Left hindlimb (tissue), 1 donor: ENCODE measurements at regions not wholly inside any gene's neighbourhood (a gene's known extent, or its start where the extent isn't known, plus 50 kb on each side); places are given as distances from the start of the nearest gene placed in this dataset.
"Not testable (repeated sequence)": the region's sequence is repeated elsewhere in the genome, so short reads cannot be mapped to it uniquely, and the experiment has no call there.

Experiments
- DNase-seq: peaks from one replicate; pipeline ENCODE4 v3.0.0-alpha.2; 2018

- DNase-seq = no peak
Measured at GRCh38 chr12:58009405-58010195, 68.2 kb downstream of the ATP23 start.

DNA sequence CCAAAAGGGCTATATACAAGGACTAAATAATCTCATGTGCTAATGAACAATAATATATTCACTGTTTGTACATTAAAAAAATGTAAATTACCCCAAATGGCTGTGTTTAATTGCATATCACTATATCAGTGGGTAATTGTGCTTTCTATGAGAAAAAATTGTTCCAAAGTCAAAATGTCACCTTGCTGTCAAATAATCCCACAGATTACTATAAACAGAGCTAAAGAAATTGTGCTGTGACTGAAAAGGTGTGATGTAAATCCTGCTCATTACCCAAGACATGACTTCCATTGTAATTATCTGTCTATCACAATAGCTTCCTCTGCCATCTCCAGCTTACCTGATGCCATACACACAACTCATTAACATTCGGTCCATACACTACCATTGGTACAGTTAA lies 70.3 kb downstream of the ATP23 start:
- DNase-seq = no peak

- not testable (repeated sequence) for DNase-seq
Measured at GRCh38 chr12:58022379-58023020, 81.1 kb downstream of the ATP23 start.

DNA sequence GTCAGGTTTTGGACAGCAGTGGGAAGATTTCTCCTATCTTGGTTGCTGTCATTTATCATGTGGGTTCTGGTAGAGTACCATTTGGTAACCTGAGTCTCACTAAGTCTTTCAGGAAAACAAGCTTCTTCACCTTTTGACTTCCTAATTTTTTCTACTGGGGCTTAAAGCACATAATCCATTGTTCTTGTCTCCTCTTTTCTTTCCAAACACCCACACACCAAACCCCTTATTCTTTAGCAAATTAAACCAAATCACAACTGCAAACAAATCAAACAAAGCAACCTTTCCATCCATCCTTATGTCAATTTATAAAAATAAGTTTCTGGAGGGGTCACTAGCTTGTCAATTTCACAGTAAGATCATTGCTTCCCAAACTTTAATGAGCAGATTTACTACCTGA lies 84.1 kb downstream of the ATP23 start:
- DNase-seq = no peak

DNA sequence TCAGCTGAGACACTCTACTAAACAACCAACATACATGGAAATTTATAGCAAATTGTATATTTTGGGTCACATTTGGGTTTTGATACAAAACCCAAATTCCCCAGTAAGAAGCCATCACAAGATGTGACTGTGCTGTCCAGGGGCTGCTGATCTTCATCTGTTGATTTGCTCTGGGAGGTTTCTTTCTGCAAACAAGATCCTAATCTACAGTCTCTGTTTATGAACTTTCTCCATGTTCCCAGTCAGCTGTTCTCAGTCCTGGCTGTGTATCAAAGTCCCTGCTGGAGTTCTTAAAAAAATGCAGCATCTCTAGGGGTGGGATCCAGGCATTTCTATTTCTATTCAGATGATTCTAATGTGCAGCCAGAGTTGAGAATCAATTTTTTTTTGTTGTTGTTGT lies 85.1 kb downstream of the ATP23 start:
- no peak for DNase-seq

DNA sequence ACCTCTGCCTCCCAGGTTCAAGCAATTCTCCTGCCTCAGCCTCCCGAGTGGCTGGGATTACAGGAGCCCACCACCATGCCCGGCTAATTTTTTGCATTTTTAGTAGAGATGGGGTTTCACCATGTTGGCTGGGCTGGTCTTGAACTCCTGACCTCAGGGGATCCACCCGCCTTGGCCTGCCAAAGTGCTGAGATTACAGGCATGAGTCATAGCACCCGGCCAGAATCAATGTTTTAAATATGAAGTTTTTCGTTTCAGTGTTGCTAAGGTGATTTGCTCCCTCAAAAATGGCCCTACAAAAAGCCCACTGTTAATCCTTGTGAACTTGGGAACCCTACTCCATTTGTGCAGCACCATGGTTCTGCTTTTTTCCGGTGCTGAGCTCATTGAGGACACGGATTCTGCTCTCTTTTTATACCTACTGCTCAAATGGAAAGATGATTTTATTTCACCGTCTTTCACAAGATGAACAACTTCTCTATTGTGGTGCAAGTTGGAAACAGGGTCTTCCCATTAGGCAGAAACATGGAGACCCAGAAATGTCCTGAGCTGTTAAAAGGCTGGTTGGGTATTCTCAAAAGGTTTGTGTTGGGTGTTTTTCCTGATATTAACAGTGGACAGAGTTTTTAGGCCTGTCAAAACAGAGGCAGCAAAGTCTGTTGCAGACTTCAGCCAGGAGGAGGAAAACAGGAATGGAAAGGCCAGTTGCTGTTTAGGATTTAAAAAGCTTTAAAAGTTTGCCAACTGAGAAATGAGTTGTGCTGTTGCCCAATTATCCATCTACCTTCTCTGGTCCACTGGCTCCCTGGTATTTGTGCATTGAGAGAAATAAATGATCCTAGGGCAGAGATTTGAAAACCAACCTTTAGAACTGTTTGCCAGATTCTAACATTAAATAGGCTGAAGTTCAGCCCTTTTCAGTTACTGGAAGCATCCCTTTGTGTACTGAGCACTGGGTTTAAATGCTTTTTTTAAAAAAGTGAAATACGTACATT lies 85.8 kb downstream of the ATP23 start:
- DNase-seq = no peak

DNA sequence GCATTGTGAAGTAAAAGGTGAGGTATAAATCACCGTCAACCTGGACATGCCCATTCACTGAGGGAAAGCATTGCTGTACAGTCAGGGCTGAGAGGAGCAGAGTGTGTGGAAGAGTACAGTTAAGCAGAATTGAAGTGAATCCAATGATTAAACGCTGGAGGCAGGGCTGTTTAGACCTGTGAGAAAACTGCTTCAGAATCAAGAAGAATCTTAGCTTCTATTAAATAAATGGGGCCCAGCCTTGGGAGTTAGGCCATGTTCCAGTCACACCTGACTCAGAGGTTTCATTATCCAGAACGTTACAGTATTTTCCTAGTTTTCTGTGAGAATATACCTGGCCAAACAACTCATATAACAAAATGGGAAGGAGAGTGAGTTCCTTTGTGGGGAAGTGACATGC lies 86.9 kb downstream of the ATP23 start:
- DNase-seq = no peak

GRCh38 chr12:58029260-58029659 lies 87.9 kb downstream of the ATP23 start:
- no peak for DNase-seq

DNA sequence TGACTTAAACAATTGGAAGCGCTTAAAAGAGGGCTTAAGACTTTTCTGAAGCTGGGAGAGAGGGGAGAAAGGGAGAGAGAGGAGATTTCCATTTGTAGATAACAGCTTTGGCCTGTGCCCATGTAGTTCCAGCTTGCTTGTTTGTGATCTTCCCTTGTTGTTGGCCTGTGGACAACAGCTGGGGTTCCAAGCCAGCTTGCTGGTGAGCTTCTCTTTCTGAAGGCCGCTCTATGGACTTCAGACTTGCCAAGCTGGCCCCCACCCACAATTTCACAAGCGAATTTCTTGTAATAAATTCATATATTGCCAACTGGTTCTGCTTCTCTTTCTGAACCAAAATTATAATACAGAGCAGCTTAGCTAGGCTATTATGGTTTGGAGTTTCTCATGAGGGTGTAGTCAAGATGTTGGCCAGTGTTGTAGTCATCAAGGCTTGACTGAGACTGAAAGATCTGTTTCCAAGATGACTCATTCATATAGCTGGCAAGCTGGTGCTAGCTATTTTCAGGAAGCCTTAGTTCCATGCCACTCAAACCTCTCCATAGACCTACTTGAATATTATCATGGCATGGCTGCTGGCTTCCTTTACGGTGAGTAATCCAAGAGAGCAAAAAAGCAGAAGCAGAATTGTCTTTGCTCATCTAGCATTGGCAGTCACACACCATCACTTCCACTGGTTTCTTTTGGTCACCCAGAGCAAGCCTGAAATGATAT lies 89.4 kb downstream of the ATP23 start:
- no peak for DNase-seq

DNA sequence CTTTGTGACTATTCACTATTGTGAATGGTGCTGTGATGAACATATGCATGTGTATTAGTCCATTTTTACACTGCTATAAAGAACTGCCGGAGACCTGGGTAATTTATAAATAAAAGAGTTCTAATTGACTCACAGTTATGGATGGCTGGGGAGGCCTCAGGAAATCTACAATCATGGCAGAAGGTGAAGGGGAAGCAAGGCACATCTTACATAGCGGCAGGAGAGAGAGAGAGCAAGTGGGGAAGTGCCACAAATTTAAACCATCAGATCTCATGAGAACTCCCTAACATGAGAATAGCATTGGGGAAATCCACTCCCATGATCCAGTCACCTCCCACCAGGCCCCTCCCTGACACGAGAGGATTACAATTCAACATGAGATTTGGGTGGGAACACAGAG lies 90.8 kb downstream of the ATP23 start:
- DNase-seq = no peak

- DNase-seq = no peak
Measured at GRCh38 chr12:58033831-58034230, 92.5 kb downstream of the ATP23 start.

DNA sequence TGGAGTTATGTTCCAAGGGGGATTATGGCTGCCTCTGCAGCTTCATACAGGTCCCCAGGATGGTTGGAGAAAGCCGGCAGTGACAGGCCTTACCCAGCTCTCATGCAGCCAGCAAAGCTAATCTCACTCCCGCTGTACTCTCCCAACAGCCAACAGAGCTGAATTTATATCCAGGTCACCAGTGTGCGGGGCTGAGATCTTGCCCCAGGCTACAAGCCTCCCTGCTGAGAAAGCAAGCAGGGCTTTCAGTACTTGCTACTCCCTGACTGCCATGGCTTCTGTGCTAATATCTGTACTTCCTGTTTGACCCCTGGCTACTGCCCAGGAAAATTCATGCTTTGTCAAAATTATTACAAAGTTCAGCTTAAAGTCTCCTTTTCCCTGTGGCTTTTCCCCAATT lies 92.9 kb downstream of the ATP23 start:
- no peak for DNase-seq

- no peak for DNase-seq
Measured at GRCh38 chr12:58034712-58035111, 93.3 kb downstream of the ATP23 start.

DNA sequence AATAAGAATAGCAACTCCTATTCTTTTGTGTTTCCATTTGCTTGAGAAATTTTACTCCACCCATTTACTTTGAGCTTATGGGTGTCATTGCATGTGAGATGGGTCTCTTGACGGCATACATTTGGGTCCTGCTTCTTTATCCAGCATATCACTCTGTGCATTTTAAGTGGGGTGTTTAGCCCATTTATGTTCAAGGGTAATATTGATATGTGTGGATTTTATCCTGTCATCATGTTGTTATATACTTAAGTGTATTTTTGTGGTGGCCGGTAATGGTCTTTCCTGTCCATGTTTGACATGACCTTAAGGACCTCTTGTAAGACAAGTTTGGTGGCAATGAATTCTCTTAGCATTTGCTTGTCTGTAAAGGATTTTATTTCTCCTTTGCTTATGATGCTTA lies 100.1 kb downstream of the ATP23 start:
- no peak for DNase-seq

GRCh38 chr12:58044966-58045365 lies 103.6 kb downstream of the ATP23 start:
- DNase-seq = no peak

- no peak for DNase-seq
Measured at GRCh38 chr12:58046271-58046670, 104.9 kb downstream of the ATP23 start.

- no peak for DNase-seq
Measured at GRCh38 chr12:58051378-58051777, 110.0 kb downstream of the ATP23 start.

DNA sequence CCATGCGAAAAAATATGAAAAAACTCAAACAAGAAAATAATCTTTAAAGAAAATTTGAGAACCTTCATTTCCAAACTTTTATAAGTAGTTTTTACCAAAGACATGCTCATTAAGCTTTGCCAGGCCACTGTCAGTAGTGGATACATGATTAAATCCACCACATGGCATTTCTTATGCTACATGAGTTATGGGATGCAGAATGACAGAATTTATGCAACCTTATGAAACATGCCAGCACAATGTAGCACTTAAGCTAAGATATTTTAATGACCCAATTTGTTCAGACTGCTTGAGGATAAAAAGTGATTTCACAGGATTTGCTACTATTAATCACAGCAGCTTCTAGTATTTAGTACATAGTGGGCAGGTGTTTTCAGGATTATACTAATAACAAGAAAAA lies 123.3 kb downstream of the ATP23 start:
- DNase-seq = no peak

- no peak for DNase-seq
Measured at GRCh38 chr12:58066296-58066695, 124.9 kb downstream of the ATP23 start.

- no peak for DNase-seq
Measured at GRCh38 chr12:58067610-58068387, 126.4 kb downstream of the ATP23 start.

GRCh38 chr12:58068706-58069105 lies 127.3 kb downstream of the ATP23 start:
- DNase-seq = no peak
